NCI-H2196 (cell line): ENCODE measurements at regions not wholly inside any gene's neighbourhood (a gene's known extent, or its start where the extent isn't known, plus 50 kb on each side); places are given as distances from the start of the nearest gene placed in this dataset.

Source experiments
- DNase-seq: peaks from one replicate; lab custom pipeline; 2025; ENCODE audit not compliant: unreplicated experiment; lab: John Stamatoyannopoulos, UW

GRCh38 chr1:42096554-42096953 lies 56.7 kb upstream of the GUCA2B start:
- DNase-seq, result no peak

GRCh38 chr1:42089246-42089645 lies 64.0 kb upstream of the GUCA2B start:
- DNase-seq, result no peak

- no peak for DNase-seq
Observed at GRCh38 chr1:42086146-42086545, 67.1 kb upstream of the GUCA2B start.

- DNase-seq, result no peak
Observed at GRCh38 chr1:42085596-42085995, 67.6 kb upstream of the GUCA2B start.

GRCh38 chr1:42081475-42081874 lies 71.7 kb upstream of the GUCA2B start:
- DNase-seq, result no peak

- DNase-seq, result no peak
Observed at GRCh38 chr1:42075179-42075578, 78.0 kb upstream of the GUCA2B start.

- no peak for DNase-seq
Observed at GRCh38 chr1:42070996-42071395, 82.2 kb upstream of the GUCA2B start.

GRCh38 chr1:42057800-42058199 lies 95.4 kb upstream of the GUCA2B start:
- DNase-seq, result no peak

GRCh38 chr1:42056460-42056859 lies 96.8 kb upstream of the GUCA2B start:
- no peak for DNase-seq

GRCh38 chr1:42055061-42055460 lies 98.1 kb upstream of the GUCA2B start:
- DNase-seq, result no peak

- no peak for DNase-seq
Observed at GRCh38 chr1:42052072-42052699, 101.0 kb upstream of the GUCA2B start.

- DNase-seq, result no peak
Observed at GRCh38 chr1:42047508-42047880, 105.7 kb upstream of the GUCA2B start.

GRCh38 chr1:42046761-42047507 lies 106.3 kb upstream of the GUCA2B start:
- peak; percentile 58 for DNase-seq

- DNase-seq, result no peak
Observed at GRCh38 chr1:42044346-42044745, 108.9 kb upstream of the GUCA2B start.

GRCh38 chr1:42043811-42044210 lies 109.4 kb upstream of the GUCA2B start:
- no peak for DNase-seq

- no peak for DNase-seq
Observed at GRCh38 chr1:42043182-42043581, 110.0 kb upstream of the GUCA2B start.

- DNase-seq, result no peak
Observed at GRCh38 chr1:42041031-42041430, 112.2 kb upstream of the GUCA2B start.

GRCh38 chr1:42040159-42040558 lies 113.1 kb upstream of the GUCA2B start:
- no peak for DNase-seq

GRCh38 chr1:42038261-42038660 lies 114.9 kb upstream of the GUCA2B start:
- no peak for DNase-seq

GRCh38 chr1:42037586-42037985 lies 115.6 kb upstream of the GUCA2B start:
- no peak for DNase-seq

GRCh38 chr1:42037161-42037560 lies 116.0 kb upstream of the GUCA2B start:
- DNase-seq, result no peak

- DNase-seq, result peak; percentile 94
Observed at GRCh38 chr1:42035830-42036604, 117.2 kb upstream of the GUCA2B start.
